Activated naive CD8-positive, alpha-beta T cell treated with anti-CD3 and anti-CD28 coated beads, Interleukin-2, amount 50 U/mL, for 24 hours (primary cell): ENCODE measurements at regions not wholly inside any gene's neighbourhood (a gene's known extent, or its start where the extent isn't known, plus 50 kb on each side); places are given as distances from the start of the nearest gene placed in this dataset.
"Not testable (repeated sequence)": the region's sequence is repeated elsewhere in the genome, so short reads cannot be mapped to it uniquely, and the experiment has no call there.

Experiments used
- ATAC-seq: fragments of 150-1000 bp; cut with Tn5 transposase; one replicate; pipeline ENCODE4 v1.10.0; 2021
- DNase-seq: peaks from one replicate; pipeline ENCODE4 v3.0.0; 2021
- H3K27ac Mint-ChIP-seq: one replicate; pipeline ENCODE4 v1.8.0; 2021; ENCODE audit warnings: mild to moderate bottlenecking, mixed read lengths
- H3K27me3 Mint-ChIP-seq: one replicate; pipeline ENCODE4 v1.8.0; 2021; ENCODE audit warnings: mixed read lengths
- H3K36me3 Mint-ChIP-seq: one replicate; pipeline ENCODE4 v1.8.0; 2021; ENCODE audit warnings: low read depth, mixed read lengths
- H3K4me1 Mint-ChIP-seq: one replicate; pipeline ENCODE4 v1.8.0; 2021; ENCODE audit warnings: mixed read lengths
- H3K4me3 Mint-ChIP-seq: one replicate; pipeline ENCODE4 v1.8.0; 2021; ENCODE audit warnings: mild to moderate bottlenecking, moderate library complexity, mixed read lengths
- H3K9me3 Mint-ChIP-seq: one replicate; pipeline ENCODE4 v1.8.0; 2021; ENCODE audit warnings: mixed read lengths

GRCh38 chr13:42373048-42373812, 101.3 kb downstream of the AKAP11 start:
- peaks cover 87% of the 10 kb centered on the region for H3K4me1 Mint-ChIP-seq
- ATAC-seq (peak; percentile 40), DNase-seq (no peak)

DNA sequence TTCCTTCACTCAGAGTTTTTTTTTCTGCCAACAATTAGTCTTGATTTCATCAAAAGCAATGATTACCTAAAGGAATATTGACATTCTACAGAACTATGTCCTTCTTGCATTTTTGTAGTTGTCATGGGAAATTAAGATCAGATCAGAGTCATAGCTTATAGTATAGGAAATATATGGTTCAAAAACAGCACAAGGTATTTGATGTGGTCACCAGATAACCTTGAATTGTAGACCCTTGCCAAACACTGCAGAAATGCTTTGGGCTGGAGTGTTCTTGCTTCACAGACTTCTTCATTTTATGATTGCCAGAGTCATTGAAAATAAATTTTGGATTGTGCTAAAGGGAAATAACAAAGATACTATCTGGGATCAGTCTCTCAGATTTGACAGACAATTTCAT, 103.7 kb downstream of the AKAP11 start:
- Mint-ChIP-seq H3K9me3 (peaks cover 14% of the 10 kb centered on the region), H3K36me3 (peaks cover 18% of the 10 kb centered on the region), H3K4me1 (peaks cover 89% of the 10 kb centered on the region), H3K27me3 (no peaks in the 10 kb centered on the region), H3K27ac (peak overlapping the region; percentile 81), H3K4me3 (no peak overlapping the region)
- no peak for ATAC-seq
- no peak for DNase-seq

More at GRCh38 chr13:42373048-42373812, 101.3 kb downstream of the AKAP11 start:
- peak overlapping the region; percentile 84 for H3K27ac Mint-ChIP-seq
- peak overlapping the region; percentile 24 for H3K4me3 Mint-ChIP-seq
- H3K27me3 Mint-ChIP-seq: no peaks in the 10 kb centered on the region
- H3K36me3 Mint-ChIP-seq: peaks cover 9% of the 10 kb centered on the region
- H3K9me3 Mint-ChIP-seq: peaks cover 10% of the 10 kb centered on the region

DNA sequence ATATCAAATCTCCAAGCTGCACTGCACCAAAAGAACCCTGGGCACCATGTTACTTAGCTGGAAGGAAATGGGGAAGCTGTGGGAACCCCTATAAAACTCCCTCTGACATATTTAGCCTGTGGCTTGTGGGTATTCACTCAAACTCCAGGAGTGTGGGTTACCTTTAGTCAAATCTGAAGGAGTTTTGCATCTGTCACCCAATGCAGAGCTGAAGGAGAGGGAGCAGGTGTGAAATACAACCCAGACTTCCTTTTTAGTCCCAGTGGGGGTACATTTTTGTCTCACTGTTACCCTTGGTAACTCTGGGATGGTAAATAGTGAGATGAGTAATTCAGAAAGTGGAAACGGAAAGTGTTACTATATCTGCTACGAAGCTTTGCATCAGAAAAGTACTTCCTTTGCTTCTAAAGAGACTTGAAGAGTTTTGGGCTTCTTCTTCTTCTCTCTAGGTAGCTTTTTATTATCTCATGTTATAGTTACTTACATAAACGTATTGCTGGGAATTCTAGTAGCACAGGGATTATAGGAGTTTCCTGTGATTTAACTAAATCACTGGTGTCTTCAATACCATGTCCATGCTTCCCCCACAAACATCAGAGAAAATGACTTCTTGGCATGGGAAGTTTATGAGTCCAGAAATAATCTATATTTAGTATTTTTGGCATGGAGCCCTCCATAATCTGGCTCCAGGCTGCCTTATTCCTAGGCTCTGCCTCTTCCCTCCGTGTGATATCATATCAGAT, 105.9 kb downstream of the AKAP11 start:
- peaks cover 21% of the 10 kb centered on the region for H3K36me3 Mint-ChIP-seq
- ATAC-seq (peak; percentile 86), DNase-seq (no peak)
- H3K27ac Mint-ChIP-seq: peak overlapping the region; percentile 98
- H3K9me3 Mint-ChIP-seq: peaks cover 20% of the 10 kb centered on the region
- peaks cover 98% of the 10 kb centered on the region for H3K4me1 Mint-ChIP-seq
- peak overlapping the region; percentile 51 for H3K4me3 Mint-ChIP-seq
- no peaks in the 10 kb centered on the region for H3K27me3 Mint-ChIP-seq

- DNase-seq: no peak
- H3K4me1 Mint-ChIP-seq: peaks cover 92% of the 10 kb centered on the region
- H3K27ac Mint-ChIP-seq: peak overlapping the region; percentile 98
- H3K4me3 Mint-ChIP-seq: peak overlapping the region; percentile 51
- ATAC-seq: peak; percentile 37
- H3K27me3 Mint-ChIP-seq: no peaks in the 10 kb centered on the region
- peaks cover 21% of the 10 kb centered on the region for H3K36me3 Mint-ChIP-seq
- H3K9me3 Mint-ChIP-seq: peaks cover 20% of the 10 kb centered on the region
Measured at GRCh38 chr13:42378383-42378780, 106.4 kb downstream of the AKAP11 start.

DNA sequence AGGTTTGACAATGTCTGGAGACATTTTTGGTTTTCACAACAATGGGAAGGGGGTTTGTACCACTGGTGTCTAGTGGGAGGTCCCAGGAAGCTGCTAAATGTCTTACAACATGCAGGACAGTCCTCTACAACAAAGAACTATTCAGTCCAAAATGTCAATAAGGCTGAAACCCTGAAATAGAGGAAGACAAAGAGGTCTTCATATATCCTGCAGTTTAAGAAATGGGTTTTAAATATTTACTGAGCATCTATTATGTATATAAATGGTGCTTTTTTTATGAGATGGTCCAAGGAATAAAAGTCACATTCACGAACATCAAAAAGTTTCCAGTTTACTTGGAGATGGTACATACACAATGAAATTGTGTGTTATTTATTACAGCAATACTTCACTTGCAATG, 107.3 kb downstream of the AKAP11 start:
- peaks cover 86% of the 10 kb centered on the region for H3K4me1 Mint-ChIP-seq
- DNase-seq (no peak), ATAC-seq (no peak)
- no peaks in the 10 kb centered on the region for H3K27me3 Mint-ChIP-seq
- H3K27ac Mint-ChIP-seq: peak overlapping the region; percentile 98
- no peak overlapping the region for H3K4me3 Mint-ChIP-seq
- peaks cover 20% of the 10 kb centered on the region for H3K9me3 Mint-ChIP-seq
- peaks cover 21% of the 10 kb centered on the region for H3K36me3 Mint-ChIP-seq

- peak overlapping the region; percentile 9 for H3K4me3 Mint-ChIP-seq
- H3K9me3 Mint-ChIP-seq: peaks cover 20% of the 10 kb centered on the region
- ATAC-seq (no peak), DNase-seq (no peak)
- peaks cover 76% of the 10 kb centered on the region for H3K4me1 Mint-ChIP-seq
- no peaks in the 10 kb centered on the region for H3K27me3 Mint-ChIP-seq
- H3K27ac Mint-ChIP-seq: peak overlapping the region; percentile 81
- peaks cover 20% of the 10 kb centered on the region for H3K36me3 Mint-ChIP-seq
Measured at GRCh38 chr13:42380420-42381164, 108.6 kb downstream of the AKAP11 start.

DNA sequence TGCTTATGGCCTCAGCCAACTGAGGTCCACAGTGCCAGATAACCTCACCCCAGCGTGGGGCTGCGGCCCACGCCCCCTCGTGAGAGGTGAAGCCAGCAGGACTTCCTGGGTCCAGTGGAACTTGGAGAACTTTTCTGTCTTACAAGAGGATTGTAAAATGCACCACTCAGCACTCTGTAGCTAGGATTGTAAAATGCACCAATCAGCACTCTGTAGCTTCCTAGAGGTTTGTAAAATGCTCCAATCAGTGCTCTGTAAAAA, 109.1 kb downstream of the AKAP11 start:
- no peak for DNase-seq
- Mint-ChIP-seq H3K9me3 (peaks cover 20% of the 10 kb centered on the region), H3K27ac (peak overlapping the region; percentile 81), H3K4me3 (peak overlapping the region; percentile 7), H3K27me3 (no peaks in the 10 kb centered on the region), H3K4me1 (peaks cover 71% of the 10 kb centered on the region), H3K36me3 (peaks cover 18% of the 10 kb centered on the region)
- no peak for ATAC-seq

- H3K9me3 Mint-ChIP-seq: peaks cover 20% of the 10 kb centered on the region
- H3K4me3 Mint-ChIP-seq, ATAC-seq, DNase-seq, H3K27me3 Mint-ChIP-seq: not testable (repeated sequence)
- H3K36me3 Mint-ChIP-seq: peaks cover 18% of the 10 kb centered on the region
- peak overlapping the region; percentile 81 for H3K27ac Mint-ChIP-seq
- peaks cover 68% of the 10 kb centered on the region for H3K4me1 Mint-ChIP-seq
Measured at GRCh38 chr13:42381426-42381825, 109.5 kb downstream of the AKAP11 start.

GRCh38 chr13:42383025-42383424, 111.1 kb downstream of the AKAP11 start:
- peaks cover 15% of the 10 kb centered on the region for H3K36me3 Mint-ChIP-seq
- ATAC-seq (no peak), DNase-seq (no peak)
- peaks cover 19% of the 10 kb centered on the region for H3K9me3 Mint-ChIP-seq
- no peak overlapping the region for H3K4me3 Mint-ChIP-seq
- peaks cover 64% of the 10 kb centered on the region for H3K4me1 Mint-ChIP-seq
- no peak overlapping the region for H3K27ac Mint-ChIP-seq
- H3K27me3 Mint-ChIP-seq: no peaks in the 10 kb centered on the region

- Mint-ChIP-seq H3K9me3 (peaks cover 12% of the 10 kb centered on the region), H3K27me3 (no peaks in the 10 kb centered on the region), H3K4me3 (no peak overlapping the region), H3K36me3 (peaks cover 8% of the 10 kb centered on the region), H3K4me1 (peaks cover 62% of the 10 kb centered on the region), H3K27ac (no peak overlapping the region)
- ATAC-seq (no peak), DNase-seq (no peak)
Measured at GRCh38 chr13:42384265-42384664, 112.3 kb downstream of the AKAP11 start.

- no peak for ATAC-seq
- no peaks in the 10 kb centered on the region for H3K27me3 Mint-ChIP-seq
- H3K36me3 Mint-ChIP-seq: peaks cover 8% of the 10 kb centered on the region
- H3K9me3 Mint-ChIP-seq: peaks cover 5% of the 10 kb centered on the region
- peaks cover 55% of the 10 kb centered on the region for H3K4me1 Mint-ChIP-seq
- H3K27ac Mint-ChIP-seq: peak overlapping the region; percentile 32
- DNase-seq: no peak
- H3K4me3 Mint-ChIP-seq: no peak overlapping the region
Measured at GRCh38 chr13:42388326-42388725, 116.4 kb downstream of the AKAP11 start.

DNA sequence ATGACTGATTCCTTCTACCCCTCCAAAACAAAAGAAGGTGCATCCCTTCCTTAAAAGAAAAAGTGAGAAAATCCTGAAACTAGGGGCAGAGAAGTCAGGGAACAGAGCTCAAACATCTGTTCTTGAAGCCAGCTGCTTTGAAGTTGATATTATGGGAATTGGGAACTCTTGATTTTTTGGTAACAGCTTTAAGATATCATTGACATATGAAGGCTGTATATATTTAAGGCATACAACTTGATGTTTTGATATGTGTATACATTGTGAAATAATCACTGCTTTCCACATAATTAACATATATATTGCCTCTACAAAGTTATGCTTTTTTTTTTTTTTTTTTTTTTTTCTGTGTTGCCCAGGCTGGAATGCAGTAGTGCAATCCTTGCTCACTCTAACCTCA, 117.1 kb downstream of the AKAP11 start:
- Mint-ChIP-seq H3K4me3 (no peak overlapping the region), H3K27ac (no peak overlapping the region), H3K36me3 (peaks cover 12% of the 10 kb centered on the region), H3K9me3 (peaks cover 5% of the 10 kb centered on the region), H3K27me3 (no peaks in the 10 kb centered on the region), H3K4me1 (peaks cover 62% of the 10 kb centered on the region)
- no peak for ATAC-seq
- no peak for DNase-seq

DNA sequence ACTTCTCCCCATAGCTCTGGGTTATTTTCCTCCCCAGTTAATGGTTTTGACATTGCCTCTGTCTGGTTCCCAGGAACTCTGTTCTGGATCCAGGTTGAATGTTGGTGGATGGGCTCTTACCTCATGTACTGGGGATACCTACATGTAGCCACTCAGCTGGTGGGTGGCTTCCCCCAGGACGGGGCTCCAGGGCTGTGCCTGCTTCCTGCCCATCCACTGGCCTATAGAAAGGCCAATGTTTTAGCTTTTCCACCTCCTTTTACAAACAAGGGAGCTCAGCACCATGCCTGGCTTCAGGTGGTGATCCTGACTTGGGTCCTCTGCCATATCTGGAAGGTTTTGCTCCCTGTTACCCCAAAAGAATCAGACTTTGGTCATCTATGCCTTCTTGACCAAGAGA, 120.2 kb downstream of the AKAP11 start:
- Mint-ChIP-seq H3K36me3 (peaks cover 27% of the 10 kb centered on the region), H3K4me1 (peaks cover 83% of the 10 kb centered on the region), H3K27ac (peak overlapping the region; percentile 99), H3K27me3 (no peaks in the 10 kb centered on the region), H3K9me3 (no peaks in the 10 kb centered on the region), H3K4me3 (peak overlapping the region; percentile 12)
- ATAC-seq (no peak), DNase-seq (no peak)

DNA sequence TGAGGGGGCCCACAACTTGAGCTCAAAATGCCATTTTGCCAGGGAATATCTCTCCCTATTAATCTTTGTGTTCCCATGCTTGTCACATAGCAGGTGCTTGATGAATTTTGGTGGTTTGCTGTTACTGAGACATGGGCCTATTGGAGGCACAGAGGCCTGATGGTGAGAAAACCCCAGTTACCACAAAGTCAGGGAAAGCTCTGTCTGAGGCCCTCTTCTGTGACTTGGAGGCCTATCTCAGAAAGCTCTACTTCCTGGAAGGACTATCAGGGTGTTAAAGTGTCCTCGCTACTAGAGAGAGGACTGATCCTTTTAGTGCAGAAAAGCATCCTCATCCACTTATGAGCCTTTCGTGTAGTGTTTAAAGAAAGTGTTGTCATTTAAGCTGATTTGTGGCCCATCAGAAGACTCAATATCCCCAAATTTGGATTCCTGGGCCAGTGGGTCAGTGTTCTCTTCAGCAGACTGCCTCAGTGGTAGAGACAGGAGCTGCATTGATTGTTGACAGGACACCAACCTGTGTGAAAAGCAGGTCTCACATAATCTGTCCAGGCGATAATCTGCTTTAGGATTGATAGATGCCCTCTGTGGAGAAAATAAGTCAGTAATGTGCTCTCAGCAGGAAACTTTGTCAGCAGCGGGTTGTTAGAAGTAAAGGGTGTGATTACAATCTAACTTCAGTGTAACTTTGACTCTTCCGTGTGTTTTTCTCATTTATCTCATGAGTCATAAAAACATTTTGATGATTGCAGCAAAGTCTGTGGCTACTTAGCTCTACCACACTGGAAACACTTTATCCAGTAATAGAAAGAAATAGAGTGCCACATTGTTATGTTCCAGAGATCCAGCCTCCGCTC, 121.0 kb downstream of the AKAP11 start:
- no peaks in the 10 kb centered on the region for H3K27me3 Mint-ChIP-seq

More for the DNA sequence above, 121.0 kb downstream of the AKAP11 start:
- DNase-seq (no peak), ATAC-seq (peak; percentile 62)
- Mint-ChIP-seq H3K4me1 (peaks cover 83% of the 10 kb centered on the region), H3K27ac (peak overlapping the region; percentile 99), H3K36me3 (peaks cover 35% of the 10 kb centered on the region), H3K9me3 (peaks cover 6% of the 10 kb centered on the region), H3K4me3 (peak overlapping the region; percentile 84)
